22Rv1 (cell line): ENCODE measurements at regions not wholly inside any gene's neighbourhood (a gene's known extent, or its start where the extent isn't known, plus 50 kb on each side); places are given as distances from the start of the nearest gene placed in this dataset.

ENCODE experiments used
- ZFX ChIP-seq: fragments of 450-650 bp; IDR thresholded peaks from 2 replicates; pipeline ENCODE4 v1.6.1; 2017; ENCODE audit warnings: antibody characterized with exemption, borderline replicate concordance
- TF ChIP-seq, protein P1 (sequence below): fragments of 450-650 bp; IDR thresholded peaks from 2 replicates; pipeline ENCODE4 v1.5.1; 2017; ENCODE audit warnings: mild to moderate bottlenecking

- TF ChIP-seq, protein P1, sequence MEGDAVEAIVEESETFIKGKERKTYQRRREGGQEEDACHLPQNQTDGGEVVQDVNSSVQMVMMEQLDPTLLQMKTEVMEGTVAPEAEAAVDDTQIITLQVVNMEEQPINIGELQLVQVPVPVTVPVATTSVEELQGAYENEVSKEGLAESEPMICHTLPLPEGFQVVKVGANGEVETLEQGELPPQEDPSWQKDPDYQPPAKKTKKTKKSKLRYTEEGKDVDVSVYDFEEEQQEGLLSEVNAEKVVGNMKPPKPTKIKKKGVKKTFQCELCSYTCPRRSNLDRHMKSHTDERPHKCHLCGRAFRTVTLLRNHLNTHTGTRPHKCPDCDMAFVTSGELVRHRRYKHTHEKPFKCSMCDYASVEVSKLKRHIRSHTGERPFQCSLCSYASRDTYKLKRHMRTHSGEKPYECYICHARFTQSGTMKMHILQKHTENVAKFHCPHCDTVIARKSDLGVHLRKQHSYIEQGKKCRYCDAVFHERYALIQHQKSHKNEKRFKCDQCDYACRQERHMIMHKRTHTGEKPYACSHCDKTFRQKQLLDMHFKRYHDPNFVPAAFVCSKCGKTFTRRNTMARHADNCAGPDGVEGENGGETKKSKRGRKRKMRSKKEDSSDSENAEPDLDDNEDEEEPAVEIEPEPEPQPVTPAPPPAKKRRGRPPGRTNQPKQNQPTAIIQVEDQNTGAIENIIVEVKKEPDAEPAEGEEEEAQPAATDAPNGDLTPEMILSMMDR: no peak
- no peak for TF ChIP-seq ZFX
Measured at GRCh38 chr5:142427015-142427364, 102.2 kb upstream of the SPRY4 start.
